Fibroblast of skin of left biceps (primary cell): ENCODE measurements at regions not wholly inside any gene's neighbourhood (a gene's known extent, or its start where the extent isn't known, plus 50 kb on each side); places are given as distances from the start of the nearest gene placed in this dataset.

Experiments
- DNase-seq, 2 experiments: peaks; one replicate each; pipeline ENCODE4 v3.0.0-alpha.2; 2013; ENCODE audit warnings: low read depth in 2 of 2

DNA sequence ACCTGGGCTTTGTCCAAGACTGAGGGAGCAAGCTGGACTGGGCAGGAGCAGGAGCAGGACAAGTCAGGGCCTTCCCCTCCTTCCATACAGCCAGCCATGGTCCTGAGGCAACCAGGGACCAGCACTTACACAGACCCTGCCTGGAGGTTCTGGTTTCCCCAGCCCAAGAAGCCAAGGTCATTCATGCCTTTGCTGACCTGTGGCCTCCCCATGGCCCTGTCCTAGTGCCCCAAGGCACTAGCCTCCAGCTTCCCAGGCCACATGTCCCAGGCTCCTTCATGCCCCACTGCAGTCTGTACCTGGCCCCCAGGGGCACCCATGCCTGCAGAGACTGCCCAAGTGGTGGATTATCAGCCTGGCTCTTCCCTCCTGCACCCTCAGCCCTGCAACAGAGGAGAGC, 243.9 kb downstream of the TOMM20 start:
- DNase-seq: no peak

DNA sequence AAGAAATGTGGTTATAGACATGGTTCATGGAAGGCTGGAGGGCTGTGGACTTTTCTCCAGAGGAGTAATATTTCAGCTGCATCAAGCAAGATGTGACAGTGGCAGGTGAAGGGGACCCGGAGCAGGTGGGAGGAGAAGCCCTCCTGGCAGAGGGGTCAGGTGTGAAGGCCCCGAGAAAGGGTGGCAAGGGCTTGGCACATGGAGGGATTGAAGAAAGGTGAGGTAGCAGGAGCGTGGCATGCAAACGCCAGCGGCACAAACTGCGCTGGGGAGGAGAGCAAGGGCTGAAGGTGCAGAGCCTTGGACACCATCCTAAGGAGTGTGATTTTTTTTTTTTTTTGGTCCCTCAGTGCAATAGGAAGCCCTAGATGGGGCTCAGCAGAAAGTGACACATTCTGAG, 244.6 kb downstream of the TOMM20 start:
- no peak for DNase-seq

- DNase-seq: no peak
Measured at GRCh38 chr1:234882898-234883297, 245.7 kb downstream of the TOMM20 start.

DNA sequence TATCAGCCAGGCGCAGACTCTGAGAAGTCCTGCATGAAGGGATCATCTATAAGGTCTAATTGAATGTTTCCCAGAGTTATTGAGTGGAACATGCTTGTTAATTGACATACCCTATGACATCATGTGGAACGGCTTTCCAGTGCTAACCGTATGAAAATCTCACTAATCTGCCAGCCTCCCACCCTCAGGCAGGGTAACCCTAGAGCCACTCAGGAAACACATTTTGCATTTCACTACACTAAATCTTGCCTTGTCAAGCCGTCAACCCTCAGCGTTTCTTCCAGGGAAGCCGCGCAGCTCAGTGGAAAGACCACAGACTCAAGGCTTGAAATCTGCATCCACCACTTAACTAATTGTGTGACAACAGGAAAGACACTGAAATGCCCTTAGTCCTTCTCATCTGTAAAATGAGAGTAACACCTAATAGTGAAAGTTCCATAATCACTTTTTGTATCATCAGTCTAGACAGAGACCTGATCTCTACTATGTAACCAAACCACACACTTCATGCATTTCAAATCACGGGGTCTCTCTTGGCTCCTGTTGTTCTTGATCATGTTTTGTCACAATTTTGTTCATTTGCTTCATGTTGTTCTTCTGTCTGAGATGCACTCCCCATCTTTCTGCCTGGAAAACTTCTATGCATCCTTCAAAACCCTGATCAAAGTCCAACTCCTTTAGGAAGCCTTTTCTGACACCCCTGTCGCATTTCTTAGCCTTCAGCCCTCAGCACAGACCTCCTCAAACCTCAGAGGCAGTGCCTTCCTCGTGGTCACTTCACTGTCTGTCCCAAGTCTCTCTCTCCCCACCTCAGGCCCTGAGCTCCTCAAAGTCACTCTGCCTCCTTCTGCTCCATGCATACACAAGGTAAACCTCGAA, 246.5 kb downstream of the TOMM20 start:
- no peak for DNase-seq

DNA sequence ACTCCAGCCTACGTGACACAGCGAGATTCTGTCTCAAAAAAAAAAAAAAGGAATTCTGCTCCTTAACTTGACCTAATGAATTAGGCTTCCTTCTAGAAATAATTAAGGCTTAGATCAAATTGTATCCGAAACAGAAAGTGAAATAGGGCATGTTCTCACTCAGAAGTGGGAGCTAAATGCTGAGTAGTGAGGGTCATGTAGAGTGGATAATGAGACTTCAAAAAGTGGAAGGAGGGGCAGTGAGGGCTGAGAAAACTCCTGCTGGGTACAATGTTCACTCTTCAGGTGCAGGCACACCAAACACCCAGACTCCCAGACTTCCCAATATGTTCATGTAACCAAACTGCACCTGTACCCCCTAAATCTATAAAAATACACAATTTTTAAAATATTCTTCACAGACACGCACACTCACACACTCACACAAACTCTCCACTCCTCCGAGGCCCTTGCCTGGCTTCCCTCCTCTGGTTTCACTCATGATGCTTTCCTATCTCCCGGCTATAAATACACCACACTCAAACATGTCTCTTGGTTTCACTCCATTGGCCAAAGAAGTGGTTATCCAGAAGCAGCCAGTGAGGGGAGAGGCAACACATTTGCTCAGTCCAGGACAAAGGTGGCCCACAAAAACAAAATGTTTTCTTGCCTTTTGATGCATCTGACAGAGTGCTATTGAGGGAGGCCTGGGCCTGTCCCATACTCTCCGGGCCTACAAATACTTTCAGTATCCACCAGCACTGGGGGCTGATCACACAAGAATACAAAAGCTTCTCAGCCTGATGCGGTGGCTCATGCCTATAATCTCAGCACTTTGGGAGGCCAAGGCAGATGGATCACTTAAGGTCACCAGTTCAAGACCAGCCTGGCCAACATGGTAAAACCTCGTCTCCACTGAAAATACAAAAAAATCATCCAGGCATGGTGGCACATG, 249.2 kb downstream of the TOMM20 start:
- DNase-seq: no peak

DNA sequence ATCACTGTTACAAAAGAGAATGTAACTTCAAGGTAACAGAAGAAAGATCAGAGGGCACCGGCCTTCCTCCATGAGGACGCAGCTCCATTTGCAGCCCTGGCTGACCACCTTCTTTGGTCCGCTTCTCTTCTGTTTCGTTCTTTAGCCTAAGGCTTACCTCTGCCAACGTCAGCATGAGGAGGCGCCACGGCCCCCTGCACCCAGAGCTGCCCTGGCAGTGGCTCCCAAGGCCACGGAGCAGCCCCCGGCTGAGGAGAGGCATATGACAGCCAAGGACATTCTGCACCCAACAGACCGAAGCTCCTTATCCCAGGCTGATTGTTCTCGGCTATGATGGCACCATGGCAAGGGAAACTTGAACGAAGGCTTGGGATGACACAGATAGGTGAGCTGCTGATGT, 250.3 kb downstream of the TOMM20 start:
- no peak for DNase-seq

DNA sequence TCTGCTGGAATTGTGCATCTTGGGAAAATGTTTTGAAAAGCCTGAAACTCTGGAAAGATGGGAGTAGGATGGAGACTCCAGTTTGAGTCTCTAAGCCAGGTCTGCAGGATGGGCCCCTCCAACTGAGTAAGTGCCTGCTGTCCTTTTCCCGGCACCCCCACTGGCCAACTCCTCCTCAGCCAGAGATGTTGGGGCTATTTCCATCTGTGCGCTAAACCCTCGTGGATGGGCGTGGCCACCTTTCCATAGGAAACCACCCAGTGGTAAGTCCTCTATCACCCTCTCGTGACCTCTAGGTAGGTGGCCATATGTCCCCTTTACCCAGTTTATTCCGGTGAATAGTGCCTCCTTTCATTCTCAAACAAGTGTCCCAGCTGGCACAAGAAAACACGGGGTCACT, 250.9 kb downstream of the TOMM20 start:
- no peak for DNase-seq

- DNase-seq: no peak
Measured at GRCh38 chr1:234875953-234876855, 252.4 kb downstream of the TOMM20 start.

DNA sequence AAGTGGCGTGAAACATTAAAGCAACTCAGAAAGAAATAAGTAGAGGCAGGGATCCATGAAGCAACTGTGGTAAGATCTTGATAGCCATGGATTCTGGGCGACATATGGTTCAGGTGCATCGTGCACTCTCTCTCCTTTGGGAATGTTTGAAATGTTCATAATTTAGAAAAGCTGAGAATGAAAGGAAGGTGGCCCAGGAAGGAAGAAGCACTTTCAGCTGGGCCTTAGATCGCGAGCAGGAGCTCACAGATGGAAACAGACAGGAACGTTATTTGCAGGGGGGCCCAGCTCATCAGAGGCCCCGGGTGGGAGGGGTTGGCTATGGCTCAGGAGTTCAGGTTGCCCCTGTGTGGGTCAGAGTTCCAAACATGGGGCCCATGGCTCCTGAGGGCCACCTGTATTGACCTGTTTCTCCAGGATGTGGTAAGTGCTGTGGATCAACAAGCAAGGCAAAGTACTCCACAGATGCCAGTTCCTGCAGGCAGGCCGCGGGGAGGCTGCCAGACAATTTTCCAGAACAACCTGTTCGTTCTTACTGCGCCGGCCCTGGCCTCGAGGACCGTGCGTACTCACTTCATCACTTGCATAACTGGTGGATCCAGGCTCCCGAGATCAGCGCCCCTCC, 253.2 kb downstream of the TOMM20 start:
- DNase-seq: no peak

- DNase-seq: no peak
Measured at GRCh38 chr1:234874291-234875288, 254.0 kb downstream of the TOMM20 start.

GRCh38 chr1:234871710-234872271, 256.8 kb downstream of the TOMM20 start:
- DNase-seq: peak; percentile 72 to 76

DNA sequence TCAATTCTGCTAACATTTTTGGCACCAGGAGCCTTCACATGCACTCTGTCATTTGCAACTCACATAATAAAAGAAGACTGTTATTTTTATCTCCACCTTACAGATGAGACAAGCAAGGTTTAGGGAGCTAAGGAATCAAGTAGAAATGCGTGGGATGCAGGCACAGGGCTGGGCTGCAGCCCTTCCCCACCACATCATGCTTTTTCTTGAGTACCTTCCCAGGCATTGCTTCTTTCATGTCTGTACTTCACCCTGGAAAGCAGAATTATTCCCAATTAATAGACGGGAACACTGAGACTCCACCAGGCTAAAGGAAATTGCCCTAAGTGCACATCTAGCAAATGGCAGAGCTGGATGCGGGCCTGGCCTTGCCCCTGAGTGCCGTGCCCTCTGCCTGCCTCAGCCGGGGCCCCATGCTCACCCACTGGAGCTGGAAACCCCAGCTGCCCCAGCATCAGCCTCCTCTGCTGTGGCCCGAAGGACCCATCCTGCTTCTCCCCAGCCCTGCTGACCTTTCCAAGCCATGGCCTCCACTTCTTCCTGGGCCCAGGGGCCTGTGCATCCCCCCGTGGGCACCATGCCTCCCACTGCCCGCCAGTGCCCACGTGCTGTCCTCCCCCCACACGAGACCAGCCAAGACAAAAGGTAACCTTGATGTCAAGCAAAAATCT, 257.5 kb downstream of the TOMM20 start:
- no peak for DNase-seq

- DNase-seq: no peak
Measured at GRCh38 chr1:234870020-234870981, 258.3 kb downstream of the TOMM20 start.

GRCh38 chr1:234869182-234870019, 259.2 kb downstream of the TOMM20 start:
- DNase-seq: no peak

DNA sequence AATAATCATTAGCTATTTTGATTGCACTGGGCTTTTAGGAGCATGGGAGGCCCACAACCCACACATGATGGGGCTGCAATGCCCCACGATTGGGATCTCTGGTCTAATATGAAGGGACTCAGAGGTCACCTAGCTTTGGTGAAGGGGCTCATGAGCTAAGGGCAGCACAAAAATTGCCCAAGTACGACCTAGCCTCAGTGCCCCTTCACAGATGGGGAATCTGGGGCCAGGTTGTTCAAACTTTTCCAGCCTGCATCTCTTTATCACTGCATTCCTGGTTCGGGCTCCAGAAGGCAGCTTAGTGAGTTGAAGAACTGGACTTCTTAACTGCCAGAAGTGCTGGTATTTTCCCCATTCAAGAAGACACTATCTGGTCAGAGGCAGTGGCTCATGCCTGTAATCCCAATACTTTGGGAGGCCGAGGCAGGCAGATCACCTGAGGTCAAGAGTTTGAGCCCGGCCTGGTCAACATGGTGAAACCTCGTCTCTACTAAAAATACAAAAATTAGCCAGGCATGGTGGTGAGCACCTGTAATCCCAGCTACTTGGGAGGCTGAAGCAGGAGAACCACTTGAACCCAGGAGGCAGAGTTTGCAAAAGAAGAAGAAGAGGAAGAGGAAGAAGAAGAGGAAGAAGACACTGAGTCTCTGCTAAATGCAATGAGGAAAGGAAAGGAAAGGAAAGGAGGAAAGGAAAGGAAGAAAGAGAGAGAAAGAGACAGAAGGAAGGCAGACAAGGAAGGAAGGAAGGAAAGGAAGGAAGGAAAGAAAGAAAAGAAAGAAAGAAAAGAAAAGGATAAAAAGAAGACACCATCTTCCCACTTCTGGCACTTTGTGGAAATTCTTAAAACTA, 258.5 kb upstream of the IRF2BP2 start:
- no peak for DNase-seq
